AG04450 (cell line): ENCODE measurements at regions not wholly inside any gene's neighbourhood (a gene's known extent, or its start where the extent isn't known, plus 50 kb on each side); places are given as distances from the start of the nearest gene placed in this dataset.

Experiments
- CTCF ChIA-PET: fragments of 300-600, 350-600 bp; formaldehyde crosslinking; extraction: SDS; loops from one replicate; lab custom pipeline; 2022; ENCODE audit warnings: antibody characterized with exemption, inconsistent platforms; lab: Charles Lee
- POLR2A ChIA-PET: fragments of 350-600 bp; formaldehyde crosslinking; extraction: SDS; loops from one replicate; lab custom pipeline; 2021; ENCODE audit warnings: antibody characterized with exemption, inconsistent platforms; lab: Yijun Ruan, JAX
- DNase-seq: peaks from one replicate; pipeline ENCODE4 v3.0.0-alpha.2; 2011; ENCODE audit warnings: low read depth, low spot score
- H3K27ac ChIP-seq: one replicate; pipeline ENCODE4 v1.5.1; 2012; ENCODE audit warnings: low read depth, low read length, control low read depth
- H3K27me3 ChIP-seq: one replicate; pipeline ENCODE4 v1.6.0; 2012; ENCODE audit warnings: low read length; ENCODE audit not compliant: control insufficient read depth, insufficient read depth
- H3K4me3 ChIP-seq: 2 replicates; pipeline ENCODE4 v1.5.1; 2011; ENCODE audit warnings: mild to moderate bottlenecking, low read depth, low read length, control low read depth
- H3K9me3 ChIP-seq: 2 replicates; pipeline ENCODE4 v1.5.1; 2012; ENCODE audit warnings: low read length; ENCODE audit not compliant: control insufficient read depth, insufficient read depth
- CTCF ChIP-seq: IDR thresholded peaks from 2 replicates; pipeline ENCODE4 v1.5.1; 2011; ENCODE audit warnings: low read depth, low read length, control low read depth, inconsistent platforms

- no peak for TF ChIP-seq CTCF
- Histone ChIP-seq H3K4me3 (no peak overlapping the region), H3K27ac (no peak overlapping the region), H3K9me3 (no peaks in the 10 kb centered on the region; the same call in 1 of the 2 replicates), H3K27me3 (peaks cover 9% of the 10 kb centered on the region)
- DNase-seq: no peak
- CTCF ChIA-PET: no interaction called here
- POLR2A ChIA-PET: interaction anchor here (0.6 kb wide), 1 partner anchor 251 kb away, joined by 3 read pairs; no protein-coding TSS in a partner anchor
Observed at GRCh38 chr1:114342376-114342775, 168.6 kb downstream of the TRIM33 start.

GRCh38 chr1:114341856-114342255 lies 169.1 kb downstream of the TRIM33 start:
- Histone ChIP-seq H3K27me3 (peaks cover 7% of the 10 kb centered on the region), H3K27ac (no peak overlapping the region)
- DNase-seq: no peak

GRCh38 chr1:114341299-114341698 lies 169.7 kb downstream of the TRIM33 start:
- H3K27me3 ChIP-seq: peaks cover 7% of the 10 kb centered on the region
- H3K27ac ChIP-seq: no peak overlapping the region
- ChIA-PET POLR2A (no interaction called here), CTCF (no interaction called here)
- no peaks in the 10 kb centered on the region; the same call in 1 of the 2 replicates for H3K9me3 ChIP-seq
- DNase-seq: no peak
- no peak overlapping the region for H3K4me3 ChIP-seq
- TF ChIP-seq CTCF: no peak

More at GRCh38 chr1:114341856-114342255, 169.1 kb downstream of the TRIM33 start:
- TF ChIP-seq CTCF: no peak
- POLR2A ChIA-PET: no interaction called here
- H3K4me3 ChIP-seq: no peak overlapping the region
- CTCF ChIA-PET: no interaction called here
- no peaks in the 10 kb centered on the region; the same call in 1 of the 2 replicates for H3K9me3 ChIP-seq

- TF ChIP-seq CTCF: no peak
- H3K9me3 ChIP-seq: no peaks in the 10 kb centered on the region; the same call in 1 of the 2 replicates
- H3K4me3 ChIP-seq: no peak overlapping the region
- H3K27ac ChIP-seq: no peak overlapping the region
- POLR2A ChIA-PET: no interaction called here
- DNase-seq: no peak
- CTCF ChIA-PET: no interaction called here
- peaks cover 7% of the 10 kb centered on the region for H3K27me3 ChIP-seq
Observed at GRCh38 chr1:114340892-114341291, 170.1 kb downstream of the TRIM33 start.

GRCh38 chr1:114339379-114339778 lies 171.6 kb downstream of the TRIM33 start:
- ChIA-PET POLR2A (no interaction called here), CTCF (interaction anchor here (2.8 kb wide), 1 partner anchor 57 kb away, joined by 10 read pairs; no protein-coding TSS in a partner anchor)
- Histone ChIP-seq H3K27ac (no peak overlapping the region), H3K9me3 (no peaks in the 10 kb centered on the region), H3K27me3 (peaks cover 12% of the 10 kb centered on the region), H3K4me3 (no peak overlapping the region)
- DNase-seq: no peak
- TF ChIP-seq CTCF: no peak
